CD4-positive, alpha-beta T cell treated with Interleukin-1 beta for 1 hour (primary cell): ENCODE measurements at regions not wholly inside any gene's neighbourhood (a gene's known extent, or its start where the extent isn't known, plus 50 kb on each side); places are given as distances from the start of the nearest gene placed in this dataset.

Experiments
- DNase-seq, 2 donors: peaks; one replicate each; pipeline ENCODE4 v3.0.0-alpha.2; 2020 to 2022

DNA sequence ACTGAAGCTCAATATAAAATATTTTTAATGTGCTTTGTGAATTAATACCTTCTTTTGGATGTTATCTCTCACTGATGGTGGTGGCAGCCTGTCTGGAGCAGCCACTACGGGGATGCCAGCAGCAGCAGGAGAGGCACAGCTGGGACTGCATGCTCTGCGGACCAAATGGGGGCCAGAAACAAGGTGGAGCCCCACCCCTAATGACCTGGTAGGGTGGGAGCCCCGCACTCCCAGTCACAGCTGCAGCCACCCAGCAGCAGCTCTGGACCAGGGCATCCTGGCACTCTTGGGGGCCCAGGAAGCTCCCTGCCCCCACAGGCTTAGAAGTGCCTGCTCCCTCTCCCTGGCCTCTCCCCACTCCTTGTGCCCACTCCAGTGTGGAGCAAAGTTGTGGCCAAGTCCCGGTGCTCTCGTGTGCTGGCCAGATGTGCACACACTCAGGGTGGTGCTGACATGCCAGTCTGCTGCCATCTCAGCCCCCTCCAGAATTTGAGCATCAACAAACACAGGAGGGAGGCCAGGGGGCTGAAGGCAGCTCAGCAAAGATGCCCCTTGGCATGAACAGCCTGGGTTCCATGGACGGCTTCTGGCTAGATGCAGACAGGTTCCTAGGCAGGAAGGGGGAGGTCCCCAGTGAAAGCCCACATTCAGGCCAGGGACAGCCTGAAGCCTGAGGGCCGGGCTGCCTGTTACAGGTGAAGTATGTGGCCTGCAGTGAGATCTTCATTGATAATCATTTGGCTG, 696.7 kb upstream of the SLITRK5 start:
- DNase-seq: no peak

DNA sequence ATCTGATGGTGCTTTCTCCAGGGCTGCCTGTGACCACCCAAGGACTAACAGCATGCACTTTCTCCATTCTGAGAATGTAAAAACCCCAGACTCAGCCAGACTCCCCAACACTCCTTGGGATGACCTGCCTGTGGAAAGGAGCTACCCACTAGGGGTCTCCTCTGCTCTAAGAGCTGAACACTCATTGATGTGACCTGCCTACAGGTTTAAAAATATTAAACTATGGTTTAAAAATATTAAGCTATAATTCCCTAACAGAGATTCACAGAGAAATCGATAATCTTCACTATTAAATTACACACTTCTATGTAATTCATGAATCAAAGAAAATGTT, 696.2 kb upstream of the SLITRK5 start:
- no peak for DNase-seq

DNA sequence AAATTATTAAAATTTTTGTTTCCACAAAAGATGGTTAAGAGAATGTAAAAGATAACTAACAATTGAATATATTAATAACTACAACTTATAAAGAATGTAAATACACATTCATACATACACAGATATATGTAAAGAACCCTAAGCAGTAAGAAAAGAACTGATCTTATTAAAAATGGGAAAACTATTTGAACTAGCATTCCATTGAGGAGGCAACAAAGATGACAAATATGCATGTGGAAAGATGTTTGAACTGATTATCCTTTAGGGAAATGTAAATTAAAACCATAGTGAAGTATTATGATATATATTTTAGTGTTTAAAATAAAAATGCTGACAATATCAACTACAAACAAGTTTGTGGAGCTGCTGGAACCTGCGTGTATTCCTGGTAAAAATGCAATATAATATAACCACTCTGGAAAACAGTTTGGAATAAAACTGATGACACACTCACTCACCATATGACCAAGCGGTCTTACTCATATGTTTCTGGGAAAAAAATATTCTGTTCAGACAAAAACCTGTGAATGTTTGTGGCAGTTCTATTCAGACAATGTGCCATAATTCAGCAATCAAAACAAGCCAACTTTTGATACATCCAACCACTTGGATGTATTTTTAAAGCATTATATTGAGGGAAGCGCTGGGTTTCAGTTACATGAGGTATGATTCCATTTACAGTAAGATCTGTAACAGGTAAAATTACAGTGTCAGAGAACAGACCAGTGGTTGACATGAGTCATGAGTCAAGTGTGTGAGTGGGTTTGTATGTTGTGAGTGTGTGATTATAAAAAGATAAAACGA, 694.4 kb upstream of the SLITRK5 start:
- no peak for DNase-seq

DNA sequence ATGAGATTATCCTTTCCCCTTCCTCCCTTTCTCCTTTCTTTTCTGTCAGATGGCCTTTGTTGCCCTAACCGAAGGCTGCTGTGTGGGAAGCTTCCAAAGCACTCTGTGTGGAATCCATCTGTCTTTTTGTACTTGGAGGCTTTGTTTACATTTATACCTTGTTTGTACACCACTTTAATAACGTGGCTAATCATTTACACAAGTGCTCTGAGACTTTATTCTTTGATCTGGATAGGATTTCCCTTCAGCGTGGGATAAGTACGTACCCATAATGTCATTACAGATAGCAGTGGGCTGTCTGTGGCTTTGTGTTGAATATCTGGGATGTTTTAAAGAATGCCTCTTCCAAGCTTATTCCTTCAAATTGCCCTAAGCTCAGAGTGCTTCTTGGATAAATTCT, 684.7 kb upstream of the SLITRK5 start:
- DNase-seq: no peak

DNA sequence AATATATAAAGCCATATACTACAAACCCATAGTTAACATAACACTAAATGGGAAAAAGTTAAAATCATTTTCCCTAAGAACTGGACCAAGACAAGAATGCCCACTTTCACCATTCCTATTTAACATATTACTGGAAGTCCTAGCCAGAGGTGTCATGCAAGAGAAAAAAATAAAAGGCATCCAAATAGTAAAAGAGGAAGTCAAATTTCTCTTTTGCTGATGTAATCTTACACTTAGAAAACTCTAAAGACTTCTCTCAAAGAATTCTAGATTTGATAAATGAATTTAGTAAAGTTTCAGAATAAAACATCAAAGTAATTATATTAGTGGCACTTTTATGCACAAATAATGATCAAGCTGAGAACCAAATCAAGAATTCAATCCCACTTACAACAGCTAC, 678.9 kb upstream of the SLITRK5 start:
- no peak for DNase-seq

DNA sequence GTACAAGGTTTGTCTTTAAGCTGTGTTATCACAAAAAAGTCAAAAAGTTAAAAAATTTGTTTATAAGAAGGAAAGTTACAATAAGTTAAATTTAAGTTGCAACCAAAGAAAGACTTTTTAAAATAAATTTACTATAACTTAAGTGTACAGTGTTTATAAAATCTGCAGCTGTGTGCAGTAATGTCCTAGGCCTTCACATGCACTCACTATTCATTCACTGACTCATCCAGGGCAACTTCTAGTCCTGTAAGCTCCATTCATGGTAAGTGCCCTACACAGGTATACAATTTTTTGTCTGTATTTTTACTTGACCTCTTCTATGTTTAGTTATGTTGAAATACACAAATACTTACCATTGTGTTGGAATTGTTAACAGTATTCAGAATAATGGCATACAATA, 667.9 kb upstream of the SLITRK5 start:
- no peak for DNase-seq

DNA sequence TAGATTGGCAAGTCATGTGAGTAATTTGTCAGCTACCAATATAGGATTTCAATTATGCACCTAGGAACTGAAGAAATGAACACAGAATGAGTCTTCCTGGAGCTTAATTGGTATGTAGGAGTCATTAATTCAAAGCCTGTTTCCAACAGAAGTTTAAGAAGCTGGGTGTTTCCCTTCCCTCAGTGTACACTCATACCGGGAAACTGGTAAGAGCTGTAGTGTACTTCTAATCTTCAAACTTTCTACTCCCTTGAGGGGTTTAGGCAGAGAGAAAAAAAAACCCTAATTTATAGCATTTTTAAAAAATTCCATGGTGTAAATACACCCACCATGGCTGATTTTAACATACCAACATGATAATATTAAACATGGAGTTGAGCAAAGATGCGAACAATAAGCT, 665.7 kb upstream of the SLITRK5 start:
- DNase-seq: no peak

DNA sequence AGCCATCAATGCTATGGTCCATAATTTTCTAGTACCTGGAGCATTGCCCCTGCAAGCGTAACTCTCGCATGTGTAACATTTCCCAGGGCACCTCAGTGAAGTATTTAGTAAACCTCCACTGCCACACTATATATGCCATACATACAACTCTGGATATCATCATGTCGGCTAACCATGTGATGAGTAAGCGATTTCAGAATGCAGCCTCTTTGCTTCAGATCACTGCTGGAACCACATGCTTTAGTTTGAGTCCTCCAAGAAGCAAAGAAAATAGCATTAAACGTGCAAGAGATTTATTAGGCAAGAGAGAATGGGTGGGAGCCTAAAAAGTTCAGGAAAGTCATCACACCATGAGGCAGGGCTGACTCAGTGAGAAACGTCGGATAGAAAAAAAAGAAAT, 635.6 kb upstream of the SLITRK5 start:
- no peak for DNase-seq

DNA sequence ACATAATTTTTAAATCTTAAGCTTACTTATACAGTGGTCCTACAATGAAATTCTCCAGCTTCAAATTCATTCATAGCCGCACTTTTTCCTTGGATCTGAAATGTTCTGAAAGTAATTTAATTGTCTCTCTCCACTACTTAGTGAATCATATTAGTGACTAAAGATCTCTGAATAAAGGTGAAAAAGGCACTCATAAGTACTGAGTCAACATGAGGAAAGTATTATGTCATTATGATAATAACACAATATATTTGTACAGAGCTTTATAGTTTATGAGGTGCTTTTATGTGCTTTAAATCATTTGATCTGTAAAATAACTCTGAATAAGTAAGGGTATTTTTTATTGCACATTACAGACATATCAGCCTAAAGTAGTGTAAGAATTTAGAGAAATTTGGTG, 628.2 kb upstream of the SLITRK5 start:
- no peak for DNase-seq

DNA sequence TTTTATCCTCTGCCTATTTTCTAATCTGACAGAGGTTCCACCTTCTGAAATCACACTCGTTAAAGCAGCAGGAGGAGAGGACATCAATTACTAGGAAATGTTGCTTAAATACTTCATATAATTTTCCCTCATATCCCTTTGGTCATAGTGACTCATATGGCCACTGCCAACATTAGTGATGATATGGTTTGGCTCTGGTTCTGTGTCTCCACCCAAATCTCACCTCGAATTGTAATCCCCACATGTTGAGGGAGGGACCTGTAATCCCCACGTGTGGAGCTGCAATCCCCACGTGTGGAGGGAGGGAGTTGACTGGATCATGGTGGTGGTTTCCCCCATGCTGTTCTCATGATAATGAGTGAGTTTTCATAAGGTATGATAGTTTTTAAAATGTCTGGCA, 618.4 kb upstream of the SLITRK5 start:
- no peak for DNase-seq

DNA sequence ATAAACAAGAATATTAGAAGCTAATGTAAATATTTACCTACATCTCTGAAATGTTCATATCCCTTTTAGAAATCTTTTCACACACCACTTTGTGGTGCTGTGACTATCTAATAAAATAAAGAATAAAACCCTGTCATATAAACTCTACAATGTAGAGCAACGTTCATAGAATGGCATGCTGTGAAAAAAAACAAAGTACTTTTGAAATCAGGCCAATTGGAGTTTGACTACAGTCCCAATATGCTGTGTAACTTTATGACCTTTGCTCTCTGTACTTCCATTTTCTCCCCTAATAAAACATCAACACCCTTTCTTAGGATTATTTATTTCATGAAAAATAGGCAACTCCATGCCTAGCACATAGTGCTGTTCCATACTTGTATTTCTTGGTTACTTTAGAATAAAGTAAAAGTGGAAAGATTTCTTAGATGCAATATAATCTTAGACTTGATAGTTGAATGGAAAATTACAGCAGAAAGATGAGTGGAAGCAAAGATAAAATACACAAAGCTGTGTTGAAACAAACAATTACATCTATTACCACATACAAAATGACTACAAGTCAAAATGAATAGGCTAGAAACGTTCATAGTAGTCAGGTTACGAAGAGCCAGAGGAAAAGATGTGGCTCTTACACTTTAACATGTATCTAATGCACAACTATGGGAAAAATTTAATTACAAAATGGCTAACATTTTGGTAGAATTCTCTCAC, 613.2 kb upstream of the SLITRK5 start:
- DNase-seq: no peak

DNA sequence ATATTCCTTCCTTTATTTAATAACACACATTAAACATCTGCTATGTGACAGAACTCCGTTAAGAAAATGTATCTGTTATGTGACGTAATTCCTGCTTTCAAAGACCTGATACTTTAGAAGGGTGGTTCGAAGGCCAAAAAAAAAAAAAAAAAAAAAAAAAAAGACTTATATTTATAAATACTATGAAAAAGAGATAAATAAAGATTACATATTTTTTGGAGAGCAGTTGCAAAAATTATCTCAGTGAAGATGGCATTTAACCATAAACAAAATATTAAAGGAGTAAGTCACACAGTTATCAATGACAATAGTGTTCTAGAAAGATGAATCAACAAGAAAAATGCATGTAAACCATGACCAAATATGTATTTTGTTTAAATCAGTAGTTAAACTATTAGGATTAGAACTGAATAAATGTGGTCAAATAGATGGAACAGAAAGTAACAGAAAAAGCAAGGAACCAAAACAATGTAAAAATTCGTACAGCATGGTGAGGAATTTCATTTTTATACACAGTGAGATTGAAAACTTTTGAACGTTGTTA, 612.3 kb upstream of the SLITRK5 start:
- no peak for DNase-seq

DNA sequence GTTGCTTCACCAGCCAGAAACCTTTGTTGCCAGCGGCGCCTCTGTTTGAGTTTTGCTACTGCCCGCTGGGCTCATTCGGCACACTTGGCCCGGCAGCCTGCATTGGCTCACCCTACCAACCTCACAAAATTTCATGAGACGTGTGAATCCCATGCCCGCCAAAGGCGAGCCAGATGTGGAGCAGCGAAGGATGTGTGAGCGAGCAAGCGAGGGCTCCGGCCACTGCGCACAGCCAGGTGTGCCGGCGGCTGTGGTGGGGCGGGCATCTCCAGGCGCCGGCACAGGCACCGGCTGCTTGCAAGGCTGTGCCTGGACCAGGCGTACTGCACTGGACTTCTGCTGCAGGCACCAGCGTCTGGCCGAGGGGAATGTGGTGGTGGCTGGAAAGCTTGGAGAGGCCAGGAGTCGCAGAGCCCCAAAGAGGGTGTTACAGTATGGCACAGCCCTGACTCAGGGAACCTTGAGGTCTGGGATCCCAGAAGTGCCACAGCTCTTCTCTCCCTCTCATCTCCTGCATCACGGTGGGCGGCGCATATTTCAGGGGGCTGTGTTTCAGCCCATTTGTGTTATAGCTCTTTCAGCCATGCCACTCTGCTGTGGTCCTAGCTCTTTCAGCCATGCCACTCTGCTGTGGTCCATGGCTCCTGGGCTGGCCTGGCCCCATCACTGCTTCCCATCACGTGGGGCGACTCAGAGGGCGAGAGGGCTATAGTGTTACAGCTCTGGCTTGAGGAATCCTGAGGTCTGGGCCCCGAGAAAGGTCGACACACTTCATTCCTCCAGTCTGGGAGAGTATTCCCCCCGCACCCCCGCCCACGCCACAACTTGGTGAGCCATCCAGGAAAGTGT, 592.0 kb upstream of the SLITRK5 start:
- DNase-seq: no peak

DNA sequence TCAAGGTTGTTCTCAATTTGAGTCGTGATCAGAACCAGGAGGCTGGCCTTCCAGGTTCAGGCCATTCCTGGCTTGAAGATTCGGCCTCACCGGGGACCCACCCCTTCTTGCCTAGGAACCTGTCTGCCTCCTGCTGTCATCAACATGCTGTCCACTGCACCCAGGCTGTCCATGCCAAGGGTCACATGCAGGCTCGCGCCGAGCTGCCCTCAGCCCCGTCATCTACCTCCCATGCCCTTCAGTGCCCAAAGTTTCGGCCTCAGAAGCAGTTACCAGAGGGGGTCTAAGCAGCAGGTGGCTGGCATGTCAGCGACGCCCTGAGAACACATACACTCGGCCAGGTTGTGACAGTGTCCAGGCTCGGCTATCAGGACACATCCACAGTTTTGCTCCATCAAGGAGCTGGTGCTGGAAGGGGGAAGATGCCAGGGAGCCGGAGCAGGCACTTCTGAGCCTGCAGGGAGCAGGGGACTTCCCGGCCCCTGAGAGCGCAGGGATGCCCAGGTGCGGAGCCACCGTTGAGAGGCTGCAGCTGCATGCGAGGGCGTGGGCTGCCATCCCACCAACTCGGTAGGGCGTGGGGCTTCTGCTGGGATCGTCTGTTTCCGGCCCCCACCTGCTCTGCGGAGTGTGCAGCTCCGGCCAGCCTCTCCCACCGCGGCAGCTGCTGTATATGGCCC, 590.9 kb upstream of the SLITRK5 start:
- DNase-seq: no peak

DNA sequence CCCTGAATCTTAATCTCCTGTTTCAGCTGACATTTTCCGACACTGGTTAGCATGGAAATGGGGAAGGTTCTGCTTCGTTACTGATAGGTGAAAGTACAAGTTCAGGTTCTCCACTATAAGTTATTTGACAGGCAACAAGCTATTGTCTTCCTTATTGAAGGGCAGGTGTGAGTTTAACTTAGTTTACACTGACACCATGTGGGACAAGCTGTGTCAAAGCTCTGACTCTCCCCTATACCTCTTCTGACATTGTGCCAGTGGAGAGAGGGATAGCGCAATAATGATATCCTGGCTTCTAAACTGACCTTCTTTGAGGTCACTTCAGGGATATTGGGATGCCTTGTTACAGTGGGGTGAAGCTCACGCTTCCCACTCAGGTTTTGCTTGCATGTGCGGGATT, 587.0 kb upstream of the SLITRK5 start:
- no peak for DNase-seq

DNA sequence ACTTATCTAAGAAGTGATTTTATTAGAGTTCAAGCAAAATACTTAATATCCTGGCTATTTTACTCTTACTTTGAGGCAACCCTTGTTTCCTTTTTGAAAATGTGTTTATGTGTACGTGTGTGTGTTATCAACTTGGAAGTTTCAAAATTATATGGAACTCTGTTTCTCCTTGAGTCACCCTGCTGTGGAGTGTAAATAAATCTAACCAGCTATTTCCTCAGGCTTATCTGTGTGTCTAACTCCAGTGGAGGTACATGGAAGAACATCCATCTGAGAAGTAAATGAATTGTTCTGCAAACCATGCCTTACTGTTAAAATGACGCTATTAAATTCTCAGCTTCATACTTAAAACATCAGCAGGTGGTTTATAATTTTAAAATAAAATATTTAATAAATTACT, 583.4 kb upstream of the SLITRK5 start:
- no peak for DNase-seq

DNA sequence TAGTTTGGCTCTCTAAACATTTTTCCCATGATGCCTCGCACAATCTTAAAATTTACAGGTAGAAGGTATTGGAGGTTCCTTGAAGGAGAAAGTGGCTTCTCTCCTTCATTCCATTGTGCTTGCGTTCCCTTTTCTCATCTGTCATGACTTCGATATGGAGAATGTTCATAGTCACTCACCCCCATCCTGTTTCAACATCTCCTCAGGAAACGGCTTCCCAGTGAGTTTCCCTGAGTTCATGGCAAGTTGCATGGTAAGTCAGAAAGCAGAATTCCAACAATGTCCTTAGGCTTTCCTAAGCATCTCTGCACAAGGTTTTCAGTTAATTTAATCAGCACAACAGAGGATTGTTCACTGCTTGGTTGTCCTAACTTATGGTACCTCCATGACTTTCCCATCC, 581.8 kb upstream of the SLITRK5 start:
- DNase-seq: no peak

DNA sequence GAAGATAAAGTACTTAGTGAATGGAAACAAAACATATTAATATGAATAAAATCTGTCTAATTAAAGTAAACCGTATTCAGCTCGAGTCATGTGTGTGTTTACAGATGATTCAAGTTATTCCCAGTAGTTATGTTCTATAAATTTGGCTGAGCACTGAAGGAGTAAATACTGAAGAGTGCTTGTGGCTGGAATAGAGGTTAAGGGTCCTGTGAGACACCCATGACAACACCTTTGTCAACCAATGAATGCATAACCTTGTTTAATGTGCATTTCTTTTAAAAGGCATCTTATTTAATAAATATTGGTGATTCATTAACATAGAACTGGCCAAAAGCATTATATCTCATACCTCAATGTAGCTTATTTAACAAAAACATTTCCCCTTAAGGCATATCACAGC, 577.8 kb upstream of the SLITRK5 start:
- DNase-seq: no peak

DNA sequence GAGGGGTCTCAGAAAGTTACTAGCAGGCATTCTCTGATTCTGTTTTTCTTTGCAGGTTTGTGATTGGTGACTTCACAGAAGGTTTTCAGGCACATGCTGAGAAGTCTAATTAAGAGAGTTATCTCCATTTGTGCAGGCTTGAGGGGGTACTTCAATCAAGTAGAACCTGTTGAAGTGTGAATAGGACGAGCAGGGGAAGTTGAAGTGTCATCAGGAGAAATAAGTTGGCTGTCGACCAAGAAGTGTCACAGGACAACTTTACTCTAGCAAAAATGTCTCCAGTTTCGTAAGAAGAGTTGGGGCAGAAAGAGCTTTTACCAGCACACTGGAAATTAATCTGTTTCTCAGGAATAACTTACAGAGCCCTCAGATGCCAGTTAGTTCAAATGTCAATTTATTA, 576.5 kb upstream of the SLITRK5 start:
- DNase-seq: no peak

DNA sequence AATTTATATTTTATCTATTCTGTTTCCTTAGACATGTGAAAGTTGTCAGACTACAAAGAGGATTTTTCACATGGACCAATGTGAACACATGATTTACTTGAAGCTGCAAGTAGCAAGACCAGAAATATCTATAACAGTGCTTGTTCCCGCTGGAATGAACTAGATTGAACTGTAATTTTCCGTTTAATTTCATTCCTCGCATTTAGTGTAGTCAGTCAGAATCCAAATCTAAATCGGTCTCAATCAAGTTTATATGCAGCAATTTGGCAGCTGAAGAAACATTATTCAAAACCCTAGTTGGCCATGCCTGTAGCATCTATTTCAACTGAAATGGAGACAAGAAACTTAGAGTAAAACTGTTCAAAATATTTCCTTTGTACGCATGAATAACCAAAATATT, 570.7 kb upstream of the SLITRK5 start:
- no peak for DNase-seq

DNA sequence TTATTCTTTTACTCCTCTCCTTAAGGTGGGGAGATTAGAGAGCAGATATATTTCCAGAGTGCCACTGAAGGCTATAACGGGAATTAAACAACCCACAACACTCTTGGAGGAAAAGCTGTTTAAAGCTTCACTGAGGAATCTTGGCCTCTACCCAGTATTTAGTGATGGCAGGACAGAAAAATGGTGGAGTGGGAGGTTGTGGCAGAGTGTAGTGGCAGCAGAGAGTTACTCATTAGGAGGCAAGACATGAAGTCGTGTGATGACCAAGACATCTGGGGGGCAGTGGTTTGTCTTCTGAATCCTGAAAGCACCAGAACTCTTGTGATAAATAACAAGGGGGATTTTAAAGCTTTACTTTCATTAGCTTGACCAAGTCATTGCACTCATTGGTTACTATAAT, 563.5 kb upstream of the SLITRK5 start:
- no peak for DNase-seq

DNA sequence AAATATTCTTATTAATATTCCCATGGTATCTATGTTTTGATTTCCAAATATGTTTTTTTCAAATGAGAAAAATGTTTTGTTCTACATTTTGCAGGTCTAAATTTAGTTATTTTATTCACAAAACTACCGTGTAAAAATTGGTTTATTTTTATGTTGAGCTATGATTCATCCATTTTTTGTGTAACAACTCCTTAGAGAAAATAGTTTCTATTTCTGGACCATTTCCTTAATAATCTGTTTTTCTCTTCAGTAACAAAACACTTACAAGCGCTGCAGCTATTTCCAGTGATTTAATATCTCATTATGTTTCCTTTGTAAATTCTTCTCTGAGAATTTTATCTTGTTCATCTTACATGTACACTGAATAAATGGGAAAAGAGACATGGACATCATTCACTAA, 550.7 kb upstream of the SLITRK5 start:
- no peak for DNase-seq
